Naive B cell (primary cell): ENCODE measurements at regions not wholly inside any gene's neighbourhood (a gene's known extent, or its start where the extent isn't known, plus 50 kb on each side); places are given as distances from the start of the nearest gene placed in this dataset.

Source experiments
- ATAC-seq, 2 donors: fragments of 150-1000 bp; cut with Tn5 transposase; 2 replicates each; pipeline ENCODE4 v1.10.0; 2021; ENCODE audit warnings: low read depth in 2 of 2, mild to moderate bottlenecking in 2 of 2, moderate library complexity in 2 of 2
- DNase-seq: peaks from one replicate; pipeline ENCODE4 v3.0.0; 2022
- H3K27ac Mint-ChIP-seq, 6 donors: one replicate each; pipeline ENCODE4 v1.8.0; 2020 to 2022; ENCODE audit warnings: mild to moderate bottlenecking in 6 of 6, mixed read lengths in 6 of 6, moderate library complexity in 5 of 6, inconsistent platforms in 2 of 6
- H3K27me3 Mint-ChIP-seq, 3 donors: one replicate each; pipeline ENCODE4 v1.8.0; 2021 to 2022; ENCODE audit warnings: mixed read lengths in 3 of 3, mild to moderate bottlenecking in 1 of 3
- H3K36me3 Mint-ChIP-seq, 2 donors: one replicate each; pipeline ENCODE4 v1.8.0; 2020 to 2022; ENCODE audit warnings: mixed read lengths in 2 of 2, inconsistent platforms in 1 of 2, mild to moderate bottlenecking in 1 of 2
- H3K4me1 Mint-ChIP-seq, 3 donors: one replicate each; pipeline ENCODE4 v1.8.0; 2020 to 2022; ENCODE audit warnings: mixed read lengths in 3 of 3, inconsistent platforms in 1 of 3, mild to moderate bottlenecking in 1 of 3, moderate library complexity in 1 of 3
- H3K4me3 Mint-ChIP-seq, 8 donors: one replicate each; pipeline ENCODE4 v1.8.0; 2020 to 2022; ENCODE audit warnings: mild to moderate bottlenecking in 8 of 8, mixed read lengths in 8 of 8, moderate library complexity in 8 of 8, inconsistent platforms in 2 of 8
- H3K9me3 Mint-ChIP-seq, 7 donors: one replicate each; pipeline ENCODE4 v1.8.0; 2020 to 2022; ENCODE audit warnings: mixed read lengths in 7 of 7, mild to moderate bottlenecking in 5 of 7, inconsistent platforms in 2 of 7, moderate library complexity in 1 of 7

- H3K27ac Mint-ChIP-seq: no peak overlapping the region
- peaks cover 4 to 23% (median 7%) of the 10 kb centered on the region in 7 donors for H3K9me3 Mint-ChIP-seq
- DNase-seq (no peak), ATAC-seq (no peak)
- H3K36me3 Mint-ChIP-seq: no peaks in the 10 kb centered on the region
- H3K4me1 Mint-ChIP-seq: no peaks in the 10 kb centered on the region
- no peak overlapping the region for H3K4me3 Mint-ChIP-seq
- no peaks in the 10 kb centered on the region for H3K27me3 Mint-ChIP-seq
Observed at GRCh38 chr18:28947900-28948299, 771.0 kb upstream of the CDH2 start.

- Mint-ChIP-seq H3K4me3 (no peak overlapping the region), H3K4me1 (no peaks in the 10 kb centered on the region), H3K36me3 (no peaks in the 10 kb centered on the region)
Observed at GRCh38 chr18:28946471-28946870, 769.5 kb upstream of the CDH2 start.

GRCh38 chr18:28922936-28923335 is 746.0 kb upstream of the CDH2 start:
- Mint-ChIP-seq H3K36me3 (no peaks in the 10 kb centered on the region), H3K4me3 (no peak overlapping the region), H3K4me1 (no peaks in the 10 kb centered on the region), H3K9me3 (peaks cover 0 to 14% (median 5%) of the 10 kb centered on the region in 7 donors), H3K27ac (no peak overlapping the region), H3K27me3 (no peaks in the 10 kb centered on the region)
- ATAC-seq: no peak
- DNase-seq: no peak

More at GRCh38 chr18:28946471-28946870, 769.5 kb upstream of the CDH2 start:
- DNase-seq: no peak
- no peaks in the 10 kb centered on the region for H3K27me3 Mint-ChIP-seq
- no peak overlapping the region for H3K27ac Mint-ChIP-seq
- peaks cover 0 to 15% (median 2%) of the 10 kb centered on the region in 7 donors for H3K9me3 Mint-ChIP-seq
- ATAC-seq: no peak

- ATAC-seq: no peak
- no peaks in the 10 kb centered on the region for H3K27me3 Mint-ChIP-seq
- H3K36me3 Mint-ChIP-seq: no peaks in the 10 kb centered on the region
- H3K27ac Mint-ChIP-seq: no peak overlapping the region
- peaks cover 0 to 17% (median 3%) of the 10 kb centered on the region in 7 donors for H3K9me3 Mint-ChIP-seq
- no peak overlapping the region for H3K4me3 Mint-ChIP-seq
- no peaks in the 10 kb centered on the region for H3K4me1 Mint-ChIP-seq
- no peak for DNase-seq
Observed at GRCh38 chr18:28916456-28916855, 739.5 kb upstream of the CDH2 start.

GRCh38 chr18:28905509-28905908 is 728.6 kb upstream of the CDH2 start:
- H3K9me3 Mint-ChIP-seq: peaks cover 5 to 16% (median 9%) of the 10 kb centered on the region in 7 donors
- peak overlapping the region in 1 of 8 donors; percentile 50 for H3K4me3 Mint-ChIP-seq
- no peak for ATAC-seq
- H3K4me1 Mint-ChIP-seq: no peaks in the 10 kb centered on the region
- no peak overlapping the region for H3K27ac Mint-ChIP-seq
- H3K36me3 Mint-ChIP-seq: peaks cover 0 to 5% of the 10 kb centered on the region in 2 donors
- DNase-seq: no peak
- no peaks in the 10 kb centered on the region for H3K27me3 Mint-ChIP-seq

- Mint-ChIP-seq H3K4me3 (no peak overlapping the region), H3K9me3 (peaks cover 5 to 16% (median 9%) of the 10 kb centered on the region in 7 donors), H3K36me3 (peaks cover 0 to 5% of the 10 kb centered on the region in 2 donors), H3K4me1 (no peaks in the 10 kb centered on the region), H3K27ac (no peak overlapping the region), H3K27me3 (no peaks in the 10 kb centered on the region)
- ATAC-seq (no peak), DNase-seq (no peak)
Observed at GRCh38 chr18:28904789-28905364, 727.9 kb upstream of the CDH2 start.

- no peak for ATAC-seq
- Mint-ChIP-seq H3K4me3 (no peak overlapping the region), H3K4me1 (no peaks in the 10 kb centered on the region), H3K36me3 (peaks cover 0 to 5% of the 10 kb centered on the region in 2 donors), H3K27me3 (no peaks in the 10 kb centered on the region), H3K27ac (no peak overlapping the region), H3K9me3 (peaks cover 5 to 20% (median 9%) of the 10 kb centered on the region in 7 donors)
- DNase-seq: no peak
Observed at GRCh38 chr18:28903306-28903705, 726.4 kb upstream of the CDH2 start.

GRCh38 chr18:28890791-28891190 is 713.9 kb upstream of the CDH2 start:
- Mint-ChIP-seq H3K4me3 (no peak overlapping the region), H3K9me3 (peaks cover 0 to 7% (median 2%) of the 10 kb centered on the region in 7 donors), H3K27me3 (no peaks in the 10 kb centered on the region), H3K4me1 (no peaks in the 10 kb centered on the region), H3K36me3 (no peaks in the 10 kb centered on the region), H3K27ac (no peak overlapping the region)
- DNase-seq (no peak), ATAC-seq (no peak)

- Mint-ChIP-seq H3K4me1 (no peaks in the 10 kb centered on the region), H3K27ac (no peak overlapping the region), H3K9me3 (peaks cover 0 to 6% (median 1%) of the 10 kb centered on the region in 7 donors), H3K27me3 (no peaks in the 10 kb centered on the region), H3K36me3 (no peaks in the 10 kb centered on the region), H3K4me3 (no peak overlapping the region)
- no peak for ATAC-seq
- DNase-seq: no peak
Observed at GRCh38 chr18:28884304-28884703, 707.4 kb upstream of the CDH2 start.

- no peak for DNase-seq
- H3K9me3 Mint-ChIP-seq: peaks cover 0 to 6% (median 5%) of the 10 kb centered on the region in 7 donors
- ATAC-seq: no peak
- no peaks in the 10 kb centered on the region for H3K4me1 Mint-ChIP-seq
- no peak overlapping the region for H3K4me3 Mint-ChIP-seq
- H3K27ac Mint-ChIP-seq: no peak overlapping the region
- H3K27me3 Mint-ChIP-seq: no peaks in the 10 kb centered on the region
- no peaks in the 10 kb centered on the region for H3K36me3 Mint-ChIP-seq
Observed at GRCh38 chr18:28880856-28881255, 703.9 kb upstream of the CDH2 start.

- peaks cover 0 to 11% (median 5%) of the 10 kb centered on the region in 7 donors for H3K9me3 Mint-ChIP-seq
- H3K4me1 Mint-ChIP-seq: no peaks in the 10 kb centered on the region
- no peak overlapping the region for H3K27ac Mint-ChIP-seq
- H3K36me3 Mint-ChIP-seq: no peaks in the 10 kb centered on the region
- no peak for ATAC-seq
- H3K27me3 Mint-ChIP-seq: no peaks in the 10 kb centered on the region
- no peak overlapping the region for H3K4me3 Mint-ChIP-seq
- no peak for DNase-seq
Observed at GRCh38 chr18:28875059-28875458, 698.1 kb upstream of the CDH2 start.

- Mint-ChIP-seq H3K9me3 (peaks cover 0 to 12% (median 6%) of the 10 kb centered on the region in 7 donors), H3K27me3 (no peaks in the 10 kb centered on the region), H3K36me3 (no peaks in the 10 kb centered on the region), H3K4me3 (no peak overlapping the region), H3K4me1 (no peaks in the 10 kb centered on the region), H3K27ac (no peak overlapping the region)
- no peak for DNase-seq
- ATAC-seq: no peak
Observed at GRCh38 chr18:28863396-28863795, 686.5 kb upstream of the CDH2 start.

GRCh38 chr18:28858248-28858647 is 681.3 kb upstream of the CDH2 start:
- DNase-seq: no peak
- no peak overlapping the region for H3K4me3 Mint-ChIP-seq
- no peaks in the 10 kb centered on the region for H3K27me3 Mint-ChIP-seq
- H3K9me3 Mint-ChIP-seq: peaks cover 0 to 6% (median 3%) of the 10 kb centered on the region in 7 donors
- no peak for ATAC-seq
- no peaks in the 10 kb centered on the region for H3K4me1 Mint-ChIP-seq
- no peak overlapping the region for H3K27ac Mint-ChIP-seq
- no peaks in the 10 kb centered on the region for H3K36me3 Mint-ChIP-seq

- peaks cover 0 to 6% (median 0%) of the 10 kb centered on the region in 7 donors for H3K9me3 Mint-ChIP-seq
- ATAC-seq (no peak), DNase-seq (no peak)
- H3K27me3 Mint-ChIP-seq: no peaks in the 10 kb centered on the region
- no peaks in the 10 kb centered on the region for H3K36me3 Mint-ChIP-seq
- no peaks in the 10 kb centered on the region for H3K4me1 Mint-ChIP-seq
- H3K27ac Mint-ChIP-seq: no peak overlapping the region
- H3K4me3 Mint-ChIP-seq: no peak overlapping the region
Observed at GRCh38 chr18:28855989-28856388, 679.1 kb upstream of the CDH2 start.

GRCh38 chr18:28855524-28855923 is 678.6 kb upstream of the CDH2 start:
- no peaks in the 10 kb centered on the region for H3K4me1 Mint-ChIP-seq
- H3K4me3 Mint-ChIP-seq: no peak overlapping the region
- no peaks in the 10 kb centered on the region for H3K36me3 Mint-ChIP-seq
- no peaks in the 10 kb centered on the region for H3K27me3 Mint-ChIP-seq
- no peak overlapping the region for H3K27ac Mint-ChIP-seq
- ATAC-seq (no peak), DNase-seq (no peak)
- peaks cover 0 to 6% (median 0%) of the 10 kb centered on the region in 7 donors for H3K9me3 Mint-ChIP-seq
